GM21717 (cell line): ENCODE measurements at regions not wholly inside any gene's neighbourhood (a gene's known extent, or its start where the extent isn't known, plus 50 kb on each side); places are given as distances from the start of the nearest gene placed in this dataset.

Source experiments
- ATAC-seq: cut with Tn5 transposase; IDR thresholded peaks from one replicate; pipeline ENCODE4 v1.9.1; 2021; ENCODE audit warnings: mild to moderate bottlenecking, moderate library complexity; ENCODE audit not compliant: unreplicated experiment

DNA sequence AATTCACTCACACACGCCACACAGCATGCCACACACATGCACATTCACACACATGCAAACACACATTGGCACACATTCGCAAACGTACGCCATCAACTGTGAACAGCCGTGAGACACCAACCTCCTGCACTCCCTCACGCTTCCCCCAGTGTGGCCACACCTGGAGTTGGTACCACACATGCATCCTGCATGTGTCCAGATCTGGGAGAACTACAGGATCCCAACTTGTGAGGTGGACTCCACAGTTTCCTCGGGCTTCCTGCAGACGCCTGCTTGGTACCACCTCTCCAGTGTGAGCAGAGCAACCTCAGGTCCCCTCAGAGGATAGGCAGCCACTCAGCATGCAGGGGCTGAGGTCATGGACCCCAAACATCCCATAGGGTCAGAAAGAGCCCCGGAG is 239.0 kb downstream of the EIPR1 start:
- no peak for ATAC-seq

DNA sequence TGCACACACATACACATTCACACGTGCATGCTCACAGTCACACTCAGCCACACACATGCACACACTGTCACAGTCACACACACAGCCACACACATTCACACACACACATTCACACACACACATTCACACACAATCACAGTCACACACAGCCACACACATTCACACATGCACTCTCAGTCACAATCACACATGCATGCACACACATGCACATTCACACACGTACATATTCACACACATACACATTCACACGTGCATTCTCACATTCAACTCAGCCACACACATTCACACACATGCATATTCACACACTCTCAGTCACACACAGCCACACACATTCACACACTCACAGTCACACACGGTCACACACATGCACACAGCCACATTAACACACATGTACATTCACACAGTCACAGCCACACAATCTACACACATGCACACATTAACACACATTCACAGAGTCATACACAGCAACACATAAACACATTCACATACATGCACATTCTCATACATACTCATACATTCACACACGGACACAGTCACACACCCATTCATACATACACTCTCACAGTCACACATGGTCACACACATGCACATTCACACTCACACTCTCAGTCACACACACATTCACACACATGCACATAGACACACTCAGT is 239.8 kb downstream of the EIPR1 start:
- no peak for ATAC-seq

DNA sequence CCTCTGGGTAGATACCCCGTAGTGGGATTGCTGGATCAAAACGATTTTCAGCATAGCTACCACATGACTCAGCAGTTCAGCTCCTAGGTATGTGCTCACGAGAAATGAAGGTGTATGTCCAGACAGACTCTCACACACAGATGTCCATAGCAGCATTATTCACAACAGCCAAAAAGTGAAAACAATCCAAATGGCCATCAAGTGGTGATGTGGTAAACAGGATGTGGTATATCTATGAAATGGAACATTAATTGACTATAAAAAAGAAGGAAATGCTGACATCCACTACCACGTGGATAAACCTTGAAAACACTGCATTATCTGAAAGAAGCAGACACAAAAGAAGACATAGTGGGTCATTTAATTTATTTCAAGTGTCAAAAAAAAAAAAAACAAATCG is 241.9 kb downstream of the EIPR1 start:
- ATAC-seq, result no peak

DNA sequence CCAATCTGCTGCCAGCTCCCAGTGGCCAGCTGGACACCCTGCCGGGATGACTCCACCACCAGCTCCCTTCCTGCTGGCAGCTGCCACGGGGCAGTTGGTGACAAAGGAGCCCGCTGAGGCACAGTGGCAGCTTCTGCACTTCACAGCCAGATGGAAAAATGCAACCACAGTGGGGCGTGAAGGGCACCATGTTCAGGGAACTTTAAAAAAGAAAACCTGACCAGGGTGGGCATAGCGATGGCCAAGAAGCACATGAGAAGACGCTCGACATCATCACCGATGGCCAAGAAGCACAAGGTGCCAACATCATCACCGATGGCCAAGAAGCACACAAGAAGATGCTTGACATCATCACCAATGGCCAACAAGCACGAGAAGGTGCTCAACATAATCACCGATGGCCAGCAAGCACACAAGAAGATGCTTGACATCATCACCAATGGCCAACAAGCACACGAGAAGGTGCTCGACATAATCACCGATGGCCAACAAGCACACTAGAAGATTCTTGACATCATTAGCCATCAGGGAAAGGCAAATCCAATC is 243.5 kb downstream of the EIPR1 start:
- ATAC-seq, result no peak

DNA sequence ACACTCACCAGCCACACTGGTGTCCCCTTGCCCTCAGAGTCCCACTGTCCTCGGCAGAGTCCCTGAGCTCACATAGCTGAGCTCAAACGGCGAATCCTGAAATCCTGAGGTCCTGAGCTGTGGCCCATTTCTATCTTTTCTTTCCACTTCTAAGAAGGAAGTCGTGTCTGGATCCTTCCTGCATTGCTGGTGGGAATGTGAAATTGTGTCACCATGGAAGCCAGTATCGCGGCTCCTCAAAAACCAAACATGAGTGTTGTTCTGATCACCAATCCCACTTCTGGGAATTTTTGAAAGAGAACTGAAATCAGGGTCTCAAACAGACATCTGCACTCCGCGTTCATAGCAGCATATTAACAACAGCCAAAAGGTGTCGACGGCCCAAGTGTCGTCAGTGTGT is 244.7 kb downstream of the EIPR1 start:
- no peak for ATAC-seq

DNA sequence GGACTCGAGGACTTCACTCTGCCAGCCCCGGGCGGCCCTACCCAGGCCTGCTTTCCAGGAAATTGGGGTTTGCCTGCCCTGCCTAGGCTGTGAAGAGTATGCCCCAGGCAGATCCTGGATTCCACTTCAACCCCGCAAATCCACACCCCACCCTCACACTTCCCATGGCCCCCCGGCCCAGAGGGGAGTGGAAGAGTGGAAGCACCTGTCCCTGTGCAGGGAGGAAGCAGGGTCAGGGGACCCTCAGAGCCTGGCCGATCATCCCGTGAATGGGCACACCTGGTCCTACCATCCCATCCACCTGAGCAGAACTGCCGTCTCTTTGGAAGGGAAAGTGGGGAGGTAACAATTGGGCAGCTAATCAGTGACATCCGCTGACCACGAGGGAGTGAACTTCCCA is 245.2 kb downstream of the EIPR1 start:
- ATAC-seq, result no peak

DNA sequence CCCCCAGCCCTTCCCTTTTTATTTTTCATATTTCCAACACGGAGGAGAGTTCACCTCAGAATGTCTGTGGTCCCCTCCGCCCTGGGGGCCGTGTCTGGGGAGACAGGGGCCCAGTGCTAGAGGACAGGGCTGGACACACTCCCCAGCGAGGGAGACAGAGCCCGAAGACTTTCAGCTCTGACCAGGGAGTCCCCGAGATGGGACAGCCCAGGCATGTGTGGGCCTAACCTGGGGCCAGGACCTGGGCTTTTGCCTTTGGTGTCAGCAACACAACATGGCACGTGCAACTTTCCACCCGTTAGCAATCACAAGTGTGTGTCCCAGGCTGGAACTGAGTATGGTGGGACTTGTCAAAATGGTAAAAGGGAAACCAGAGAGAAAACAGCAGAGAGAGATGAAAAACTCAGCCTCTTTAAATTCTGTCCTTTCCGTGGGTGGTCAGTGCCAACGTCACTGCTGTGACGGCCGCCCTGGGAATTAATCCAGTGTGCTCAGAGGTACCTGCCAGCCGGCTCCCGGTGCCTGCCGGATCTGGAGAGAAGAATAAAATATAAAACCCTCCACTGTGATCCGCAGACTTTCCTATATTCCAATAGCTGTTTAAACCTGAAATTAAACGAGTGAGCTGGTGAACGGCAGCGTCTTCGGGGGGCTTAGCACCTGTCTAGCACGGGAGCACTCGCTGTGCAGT is 245.8 kb downstream of the EIPR1 start:
- ATAC-seq, result no peak

DNA sequence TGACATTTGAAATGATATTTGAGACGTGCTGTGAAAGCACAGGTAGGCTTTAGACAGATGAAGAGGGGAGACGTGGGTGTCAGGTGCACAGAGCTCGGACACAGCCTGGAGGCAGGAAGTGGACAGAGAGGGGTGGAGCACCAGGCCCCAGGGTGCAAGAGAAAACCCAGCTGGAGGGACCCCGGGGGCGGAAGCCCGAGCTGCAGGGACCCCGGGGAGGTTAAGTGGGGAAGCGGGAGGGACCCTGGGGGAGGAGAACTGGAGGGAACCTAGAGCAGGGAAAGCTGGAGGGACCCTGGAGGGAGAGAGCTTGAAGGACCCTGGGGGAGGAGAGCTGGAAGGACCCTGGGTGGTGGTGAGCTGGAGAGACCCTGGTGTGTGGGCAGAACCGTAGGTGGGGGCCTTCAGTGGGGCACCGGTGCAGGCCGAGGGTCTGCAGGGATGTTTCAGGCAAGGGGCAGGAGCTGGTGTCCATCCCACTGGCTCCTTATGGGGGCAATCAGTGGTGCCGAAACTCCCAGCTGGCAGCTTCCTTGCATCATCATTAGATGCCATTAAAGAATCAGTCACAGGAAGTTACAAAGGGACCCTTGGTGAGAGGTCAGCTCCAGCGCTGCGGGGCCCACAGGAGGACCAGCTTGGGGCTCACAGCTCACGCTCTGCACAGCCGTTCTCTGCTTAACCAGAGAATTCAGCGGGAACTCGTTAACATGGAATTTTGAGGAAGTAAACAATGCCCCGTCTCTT is 246.6 kb downstream of the EIPR1 start:
- no peak for ATAC-seq

DNA sequence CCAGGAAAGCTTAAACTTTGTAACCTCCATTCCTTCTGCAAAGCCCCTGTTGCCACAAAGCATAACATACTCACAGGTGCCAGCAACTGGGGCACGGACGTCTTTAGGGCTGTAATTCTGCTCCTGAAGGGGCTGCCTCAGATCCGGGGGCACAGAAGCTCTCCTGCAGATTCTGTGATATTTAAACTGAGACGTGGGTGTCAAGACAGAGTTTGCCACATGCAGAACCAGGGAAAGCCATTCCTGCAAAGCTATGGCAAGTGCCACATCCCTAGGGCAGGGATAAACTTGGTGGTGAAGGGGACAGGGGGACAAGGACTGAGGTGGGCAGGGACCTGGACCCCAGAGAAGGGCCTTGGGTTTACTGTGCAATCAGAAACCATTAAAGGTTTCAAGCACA is 247.2 kb downstream of the EIPR1 start:
- ATAC-seq, result no peak

DNA sequence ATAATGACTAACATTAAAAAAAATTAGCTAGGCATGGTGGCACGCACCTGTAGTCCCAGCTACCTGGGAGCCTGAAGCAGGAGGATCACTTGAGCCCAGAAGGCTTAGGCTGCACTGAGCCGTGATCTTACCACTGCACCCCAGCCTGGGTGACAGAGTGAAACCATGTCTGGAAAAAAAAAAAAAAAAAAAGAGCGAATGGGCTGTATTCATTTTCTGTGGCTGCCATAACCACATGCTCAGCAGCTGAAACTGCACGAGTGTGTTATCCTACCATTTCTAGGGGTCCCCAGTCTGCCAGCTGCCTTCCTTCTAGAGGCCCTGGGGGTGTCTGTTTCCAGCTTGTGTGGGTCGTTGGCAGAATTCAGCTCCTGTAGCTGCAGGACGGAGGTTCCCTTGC is 247.8 kb downstream of the EIPR1 start:
- ATAC-seq, result no peak

DNA sequence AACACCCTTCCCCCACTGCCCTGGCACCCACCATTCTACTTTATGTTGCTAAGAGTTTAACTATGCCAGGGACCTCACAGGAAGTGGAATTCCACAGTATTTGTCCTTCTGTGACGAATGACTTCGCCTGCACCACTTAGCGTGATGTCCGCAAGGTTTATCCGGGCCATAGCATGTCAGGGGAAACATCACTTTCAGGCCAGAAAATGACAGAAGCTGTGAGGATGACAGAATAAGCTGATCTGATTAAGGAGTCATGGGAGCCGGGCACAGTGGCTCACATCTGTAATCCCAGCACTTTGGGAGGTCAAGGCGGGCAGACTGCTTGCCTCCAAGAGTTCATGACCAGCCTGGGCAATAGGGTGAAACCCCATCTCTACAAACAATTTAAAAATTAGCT is 248.8 kb downstream of the EIPR1 start:
- no peak for ATAC-seq

DNA sequence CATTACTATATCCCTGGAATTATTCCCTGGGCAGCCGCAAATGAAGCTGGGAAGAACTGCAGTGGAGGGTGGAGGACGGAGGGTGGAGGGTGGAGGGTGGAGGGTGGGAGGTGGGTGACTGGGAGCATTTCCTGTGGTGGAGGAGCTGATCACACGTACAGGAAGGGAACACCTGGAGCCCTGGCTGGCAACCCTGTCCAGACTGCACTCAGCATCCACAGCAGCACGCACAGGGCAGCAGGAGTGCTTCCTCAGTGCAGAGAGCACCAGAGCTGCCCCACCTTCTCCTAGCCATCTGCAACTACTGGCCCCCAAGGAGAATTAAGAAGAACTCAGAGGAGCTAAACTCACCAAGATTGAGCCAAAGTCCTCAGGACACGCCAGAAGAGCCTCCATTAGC is 249.9 kb downstream of the EIPR1 start:
- peak; percentile 22 for ATAC-seq

DNA sequence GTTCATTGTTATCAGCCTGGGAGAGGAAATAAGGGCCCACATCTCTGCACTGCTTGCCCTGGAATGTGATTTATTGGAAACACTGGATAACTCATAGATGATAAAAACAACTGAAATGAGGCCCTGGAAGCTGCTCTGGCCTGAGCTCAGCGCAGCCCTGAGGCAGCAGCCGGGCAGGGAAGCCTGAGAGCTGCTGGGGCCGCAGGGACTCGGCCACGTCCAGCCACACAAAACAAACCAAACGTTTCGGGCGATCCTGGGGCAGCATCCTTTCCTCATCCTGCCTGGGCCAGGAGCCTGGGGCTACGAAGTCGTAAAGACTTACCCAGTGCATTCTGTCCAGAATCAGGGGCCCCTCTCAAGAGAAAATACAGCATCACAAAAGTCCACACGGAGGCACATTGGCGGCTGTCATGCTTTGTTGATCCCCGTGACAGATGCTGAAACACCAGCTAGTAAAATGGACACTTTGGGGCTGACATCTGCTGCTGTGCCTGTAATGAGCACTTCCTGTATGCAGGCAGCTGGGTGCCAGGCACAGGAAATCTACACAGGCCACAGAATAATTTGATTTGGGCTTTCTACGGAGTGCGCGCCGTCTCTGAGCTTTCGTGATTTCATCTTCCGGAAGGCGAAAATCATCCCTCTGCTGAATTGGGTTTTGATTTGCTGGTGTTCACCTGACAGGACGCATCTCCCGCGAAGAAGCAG is 250.6 kb downstream of the EIPR1 start:
- peak; percentile 53 for ATAC-seq

DNA sequence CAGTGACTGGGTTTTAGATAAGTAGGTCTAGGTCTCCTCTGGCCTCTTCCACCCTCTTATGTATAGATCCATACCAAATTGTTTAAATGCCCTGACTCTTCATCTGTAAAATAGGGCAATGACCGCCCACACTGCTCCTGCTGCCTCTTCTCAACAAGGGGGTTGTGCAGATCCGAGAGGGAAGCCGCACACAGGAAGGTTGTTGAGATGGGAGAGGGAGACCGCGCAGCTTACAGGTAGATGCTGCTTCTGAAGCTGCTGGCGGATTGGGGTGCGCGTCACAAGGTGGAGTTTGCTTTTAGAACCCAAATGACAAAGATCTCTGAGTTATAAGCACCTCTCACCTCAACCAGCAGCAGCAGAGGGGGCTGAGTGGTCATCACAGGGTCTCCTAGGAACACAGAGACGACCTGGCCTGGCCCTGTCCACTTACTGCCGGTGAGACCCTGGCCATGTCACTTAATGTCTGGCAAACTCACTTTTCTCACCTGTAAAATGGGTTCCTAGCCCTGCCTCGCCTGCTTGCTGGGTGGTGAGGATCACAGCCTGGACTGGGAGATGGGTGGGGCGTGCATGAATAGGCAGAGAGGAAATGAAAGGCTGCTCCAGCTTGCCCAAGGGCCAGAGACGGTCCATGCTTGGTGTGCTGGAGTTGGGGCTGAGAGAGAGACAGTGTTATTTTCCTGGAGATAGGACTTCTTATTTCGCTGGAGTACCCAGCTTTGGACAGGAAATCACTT is 251.3 kb downstream of the EIPR1 start:
- ATAC-seq, result no peak

DNA sequence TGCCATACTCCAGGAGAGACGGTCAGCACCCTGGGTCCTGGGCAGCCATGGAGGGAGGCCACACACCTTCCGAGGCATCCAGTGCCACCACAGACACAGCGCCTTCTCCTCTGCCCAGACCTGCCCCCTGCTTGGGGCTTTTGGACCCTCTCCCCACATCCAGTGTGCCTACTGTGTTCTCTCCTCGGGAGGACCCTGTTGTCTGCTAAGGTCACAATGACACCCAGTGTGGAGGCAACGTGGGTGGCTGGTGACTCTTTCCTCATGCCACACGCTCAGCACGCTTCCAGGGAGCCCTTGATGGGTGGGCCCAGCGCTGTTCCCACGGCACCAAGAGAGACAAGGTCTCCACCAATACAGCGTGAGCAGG is 251.9 kb downstream of the EIPR1 start:
- no peak for ATAC-seq

DNA sequence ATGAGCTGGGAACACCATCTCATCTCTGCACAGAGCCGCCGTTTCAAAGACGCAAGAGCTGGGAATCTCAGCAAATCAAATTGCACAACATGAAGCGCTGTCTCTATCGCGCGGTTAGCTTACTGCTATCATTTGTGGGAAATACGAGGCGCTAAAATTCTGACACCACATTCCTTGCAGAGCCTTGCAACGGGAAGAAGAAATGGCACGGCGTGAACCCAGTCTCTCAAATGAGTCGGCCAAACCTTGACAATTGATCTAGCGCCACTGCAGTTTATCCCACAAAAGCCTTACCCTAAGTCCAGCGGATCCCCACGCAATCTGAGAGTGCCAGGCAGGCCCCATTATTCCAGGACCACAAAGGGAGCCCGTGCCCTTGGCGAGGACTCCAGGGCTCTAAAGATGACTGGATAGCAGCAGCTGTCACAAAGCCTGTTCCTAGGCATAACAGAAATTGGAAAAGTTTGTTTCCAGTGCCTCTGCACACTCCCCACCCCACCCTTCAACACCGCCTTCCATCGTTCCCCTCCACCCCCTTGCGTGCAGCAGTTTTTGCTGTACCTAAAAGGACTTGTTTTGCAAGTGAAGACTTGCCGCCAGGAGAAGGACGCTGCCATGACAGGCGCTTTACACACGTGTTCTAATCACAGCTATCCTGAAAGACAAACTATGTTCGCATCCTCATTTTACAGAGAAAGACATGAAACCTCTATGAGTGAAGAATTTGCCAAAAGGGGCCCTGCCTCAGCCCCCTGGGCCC is 252.4 kb downstream of the EIPR1 start:
- no peak for ATAC-seq

DNA sequence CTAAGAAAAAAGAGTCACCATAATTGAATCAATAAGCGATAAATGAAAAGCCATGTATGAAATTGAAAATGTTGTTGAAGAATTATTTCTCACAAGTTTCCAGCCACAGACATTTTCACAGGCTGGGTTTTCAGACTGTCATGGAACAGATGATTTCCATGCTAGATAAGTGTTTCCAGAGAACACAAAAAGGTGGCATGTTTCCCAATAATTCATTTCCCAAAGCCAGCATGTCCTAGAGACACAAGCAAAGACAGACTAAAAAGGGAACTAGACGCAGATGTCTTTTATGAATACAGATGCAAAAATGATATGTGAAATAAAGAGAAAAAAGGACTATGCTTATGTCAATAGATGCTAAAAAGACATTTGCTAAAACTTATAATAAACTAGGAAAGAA is 255.1 kb downstream of the EIPR1 start:
- ATAC-seq, result no peak

DNA sequence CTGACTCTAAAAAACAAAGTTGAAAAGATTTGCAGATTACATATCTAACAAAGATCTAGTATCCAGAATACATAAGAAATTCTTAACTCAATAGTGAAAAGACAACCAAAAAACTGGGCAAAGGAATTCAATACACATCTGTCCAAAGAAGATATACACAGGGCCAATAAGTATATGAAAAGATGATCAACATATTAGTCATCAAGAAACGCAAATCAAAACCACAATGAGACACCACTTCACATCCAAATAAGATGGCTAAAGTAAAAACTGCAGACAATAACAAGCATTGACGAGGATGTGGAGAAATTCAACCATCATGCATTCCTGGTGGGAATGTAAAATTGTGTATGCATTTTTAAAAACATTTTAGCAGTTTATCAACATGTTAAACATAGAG is 256.0 kb downstream of the EIPR1 start:
- no peak for ATAC-seq

DNA sequence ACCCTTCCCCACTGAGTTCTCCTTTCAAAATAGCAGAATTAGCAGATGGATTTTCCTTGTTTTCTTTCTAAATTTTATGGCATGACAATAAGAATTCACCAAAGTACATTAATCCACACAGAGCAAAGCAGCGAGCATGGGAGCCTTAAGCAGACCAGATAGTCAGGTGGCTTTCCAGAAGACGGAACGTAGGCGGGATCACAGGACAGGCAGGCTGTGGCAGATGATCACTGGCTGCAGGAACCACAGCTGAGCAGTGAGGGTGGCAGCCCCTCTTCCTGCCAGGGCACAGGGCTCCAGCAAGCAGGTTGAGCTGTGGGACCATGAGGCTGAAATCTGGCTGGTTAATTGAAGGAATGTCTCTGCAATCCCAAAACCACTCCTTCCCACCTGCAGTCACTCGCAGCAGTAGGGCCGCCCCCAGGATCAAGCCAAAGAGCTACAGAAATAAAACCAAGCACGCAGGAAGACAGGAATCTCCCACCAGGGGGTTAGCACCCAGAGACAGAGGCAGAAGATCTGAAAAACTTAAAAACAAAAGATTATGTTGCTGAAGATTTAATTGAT is 259.9 kb downstream of the EIPR1 start:
- no peak for ATAC-seq

DNA sequence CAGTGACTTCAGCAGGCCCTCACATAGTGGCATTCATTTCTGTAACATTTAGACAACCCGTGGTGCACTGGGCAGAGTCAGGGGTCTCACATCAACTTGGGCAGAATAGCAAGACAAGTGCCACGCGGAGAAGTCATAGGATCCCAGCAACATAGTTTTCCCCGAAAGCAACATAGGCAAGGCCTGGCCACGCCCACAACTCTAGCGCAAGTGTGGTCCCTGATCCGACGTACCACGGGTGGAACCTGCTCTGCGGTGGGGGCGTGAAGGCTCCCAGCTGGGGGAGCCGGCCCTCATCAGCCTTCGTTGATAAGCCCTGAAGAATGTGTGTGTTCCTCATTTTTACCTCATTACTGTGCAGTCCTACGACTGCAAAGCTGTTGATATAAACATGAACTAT is 261.2 kb downstream of the EIPR1 start:
- no peak for ATAC-seq
